Endodermal cell (in vitro differentiated cells): ENCODE measurements at regions not wholly inside any gene's neighbourhood (a gene's known extent, or its start where the extent isn't known, plus 50 kb on each side); places are given as distances from the start of the nearest gene placed in this dataset.

Source experiments
- DNase-seq: peaks from one replicate; pipeline ENCODE4 v3.0.0-alpha.2; 2017
- H3K27ac ChIP-seq: 2 replicates; pipeline ENCODE4 v1.5.1; 2013; ENCODE audit warnings: mild to moderate bottlenecking, low read depth, low read length, moderate library complexity
- H3K27me3 ChIP-seq: 2 replicates; pipeline ENCODE4 v1.6.1; 2013; ENCODE audit warnings: mild to moderate bottlenecking, low read length, moderate library complexity; ENCODE audit not compliant: insufficient read depth, control insufficient read depth, poor library complexity, severe bottlenecking
- H3K36me3 ChIP-seq: 2 replicates; pipeline ENCODE4 v1.7.0; 2013; ENCODE audit warnings: mild to moderate bottlenecking, low read length, moderate library complexity; ENCODE audit not compliant: control insufficient read depth, insufficient read depth
- H3K4me1 ChIP-seq: one replicate; pipeline ENCODE4 v1.7.0; 2013; ENCODE audit warnings: low read length; ENCODE audit not compliant: control insufficient read depth, insufficient read depth
- H3K4me3 ChIP-seq: 2 replicates; pipeline ENCODE4 v1.5.1; 2013; ENCODE audit warnings: mild to moderate bottlenecking, low read length, moderate library complexity
- H3K9ac ChIP-seq: 2 replicates; pipeline ENCODE4 v1.6.1; 2013; ENCODE audit warnings: mild to moderate bottlenecking, low read length, moderate library complexity; ENCODE audit not compliant: poor library complexity, severe bottlenecking; ENCODE audit errors: extremely low read depth
- H3K9me3 ChIP-seq: 2 replicates; pipeline ENCODE4 v1.6.1; 2013; ENCODE audit warnings: mild to moderate bottlenecking, low read length, moderate library complexity; ENCODE audit not compliant: control insufficient read depth
- H3K27ac Mint-ChIP-seq: 2 replicates; pipeline ENCODE4 v1.8.0; 2020; ENCODE audit warnings: mixed read lengths
- H3K27me3 Mint-ChIP-seq: 2 replicates; pipeline ENCODE4 v1.8.0; 2021; ENCODE audit warnings: mild to moderate bottlenecking, mixed read lengths; ENCODE audit not compliant: insufficient read depth
- H3K36me3 Mint-ChIP-seq: 2 replicates; pipeline ENCODE4 v1.8.0; 2020; ENCODE audit warnings: low read depth, mixed read lengths
- H3K4me1 Mint-ChIP-seq: 2 replicates; pipeline ENCODE4 v1.8.0; 2020; ENCODE audit warnings: mixed read lengths
- H3K4me3 Mint-ChIP-seq: 2 replicates; pipeline ENCODE4 v1.8.0; 2020; ENCODE audit warnings: mild to moderate bottlenecking, moderate library complexity, mixed read lengths
- H3K9me3 Mint-ChIP-seq: 2 replicates; pipeline ENCODE4 v1.8.0; 2020; ENCODE audit warnings: mild to moderate bottlenecking, mixed read lengths
- CTCF ChIP-seq: fragments of 200-600 bp; sonication (generic); conservative IDR thresholded peaks from 2 replicates; pipeline ENCODE4 v1.5.0; 2021; ENCODE audit warnings: antibody characterized with exemption, mild to moderate bottlenecking
- WGBS, 2 experiments: methylation state at CpG; one replicate each; pipeline versions ENCODE4 v1.1.5 to v1.1.7; 2013; ENCODE audit warnings: missing lambda C conversion rate in 2 of 2, mixed read lengths in 1 of 2; ENCODE audit not compliant: insufficient coverage in 1 of 2, insufficient read length in 1 of 2; 5-methylcytosine and 5-hydroxymethylcytosine counted together

- no peak overlapping the region for H3K9ac ChIP-seq
- no peak for DNase-seq
- Mint-ChIP-seq H3K4me3 (no peak overlapping the region), H3K27me3 (no peaks in the 10 kb centered on the region), H3K27ac (no peak overlapping the region), H3K4me1 (peaks cover 24% of the 10 kb centered on the region), H3K9me3 (no peaks in the 10 kb centered on the region), H3K36me3 (no peaks in the 10 kb centered on the region)
- no peak for TF ChIP-seq CTCF
- peaks cover 5% of the 10 kb centered on the region for H3K4me1 ChIP-seq
- H3K4me3 ChIP-seq: no peak overlapping the region
- WGBS, 2 experiments: 72 to 81% methylated on average over 4 to 5 of the region's 5 CpGs
- no peaks in the 10 kb centered on the region for H3K9me3 ChIP-seq
- no peaks in the 10 kb centered on the region for H3K36me3 ChIP-seq
- no peaks in the 10 kb centered on the region for H3K27me3 ChIP-seq
- H3K27ac ChIP-seq: no peak overlapping the region
Observed at GRCh38 chr6:144335311-144335861, 50.3 kb downstream of the UTRN start.

- H3K9me3 ChIP-seq: no peaks in the 10 kb centered on the region
- no peak overlapping the region for H3K27ac ChIP-seq
- Mint-ChIP-seq H3K4me1 (peaks cover 22% of the 10 kb centered on the region), H3K36me3 (no peaks in the 10 kb centered on the region), H3K4me3 (no peak overlapping the region), H3K9me3 (no peaks in the 10 kb centered on the region), H3K27ac (no peak overlapping the region), H3K27me3 (no peaks in the 10 kb centered on the region)
- no peak overlapping the region for H3K9ac ChIP-seq
- peaks cover 5% of the 10 kb centered on the region for H3K4me1 ChIP-seq
- WGBS, 2 experiments: 89 to 93% methylated on average over 5 of the region's 5 CpGs
- DNase-seq: no peak
- H3K36me3 ChIP-seq: no peaks in the 10 kb centered on the region
- H3K27me3 ChIP-seq: no peaks in the 10 kb centered on the region
- no peak for TF ChIP-seq CTCF
- H3K4me3 ChIP-seq: no peak overlapping the region
Observed at GRCh38 chr6:144335914-144336313, 50.8 kb downstream of the UTRN start.

- no peak overlapping the region for H3K4me3 Mint-ChIP-seq
- no peaks in the 10 kb centered on the region for H3K9me3 ChIP-seq
- no peak for TF ChIP-seq CTCF
Observed at GRCh38 chr6:144336900-144337299, 51.8 kb downstream of the UTRN start.

More at GRCh38 chr6:144336900-144337299, 51.8 kb downstream of the UTRN start:
- Histone ChIP-seq H3K36me3 (no peaks in the 10 kb centered on the region), H3K27me3 (no peaks in the 10 kb centered on the region), H3K4me3 (no peak overlapping the region), H3K9ac (no peak overlapping the region), H3K4me1 (no peaks in the 10 kb centered on the region), H3K27ac (no peak overlapping the region)
- H3K36me3 Mint-ChIP-seq: no peaks in the 10 kb centered on the region
- no peak for DNase-seq
- H3K27me3 Mint-ChIP-seq: no peaks in the 10 kb centered on the region
- no peaks in the 10 kb centered on the region for H3K9me3 Mint-ChIP-seq
- H3K27ac Mint-ChIP-seq: no peak overlapping the region
- H3K4me1 Mint-ChIP-seq: peaks cover 13% of the 10 kb centered on the region
- WGBS, 2 experiments: 93 to 96% methylated on average over 2 of the region's 2 CpGs
